ENCODE measurements at regions not wholly inside any gene's neighbourhood (a gene's known extent, or its start where the extent isn't known, plus 50 kb on each side); places are given as distances from the start of the nearest gene placed in this dataset.

DNA sequence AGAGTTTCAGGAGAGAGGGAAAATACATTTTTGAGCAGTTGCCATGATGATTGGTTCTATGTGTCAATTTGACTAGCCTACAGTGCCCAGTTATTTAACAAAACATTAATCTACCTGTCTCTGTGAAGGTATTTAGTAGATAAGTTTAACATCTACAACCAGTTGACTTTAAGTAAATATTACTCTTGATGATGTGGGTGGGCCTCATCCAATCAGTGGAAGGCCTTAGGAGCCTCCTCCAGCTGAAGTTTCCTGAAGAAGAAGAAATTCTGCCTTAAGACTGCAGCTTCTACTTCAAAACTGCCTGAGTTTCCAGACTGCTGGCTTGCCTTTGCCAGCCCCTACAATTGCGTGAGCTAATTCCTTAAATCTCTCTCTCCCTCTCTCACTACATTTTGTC, 93.6 kb downstream of the OXSM start:
- TF ChIP-seq, protein P1, sequence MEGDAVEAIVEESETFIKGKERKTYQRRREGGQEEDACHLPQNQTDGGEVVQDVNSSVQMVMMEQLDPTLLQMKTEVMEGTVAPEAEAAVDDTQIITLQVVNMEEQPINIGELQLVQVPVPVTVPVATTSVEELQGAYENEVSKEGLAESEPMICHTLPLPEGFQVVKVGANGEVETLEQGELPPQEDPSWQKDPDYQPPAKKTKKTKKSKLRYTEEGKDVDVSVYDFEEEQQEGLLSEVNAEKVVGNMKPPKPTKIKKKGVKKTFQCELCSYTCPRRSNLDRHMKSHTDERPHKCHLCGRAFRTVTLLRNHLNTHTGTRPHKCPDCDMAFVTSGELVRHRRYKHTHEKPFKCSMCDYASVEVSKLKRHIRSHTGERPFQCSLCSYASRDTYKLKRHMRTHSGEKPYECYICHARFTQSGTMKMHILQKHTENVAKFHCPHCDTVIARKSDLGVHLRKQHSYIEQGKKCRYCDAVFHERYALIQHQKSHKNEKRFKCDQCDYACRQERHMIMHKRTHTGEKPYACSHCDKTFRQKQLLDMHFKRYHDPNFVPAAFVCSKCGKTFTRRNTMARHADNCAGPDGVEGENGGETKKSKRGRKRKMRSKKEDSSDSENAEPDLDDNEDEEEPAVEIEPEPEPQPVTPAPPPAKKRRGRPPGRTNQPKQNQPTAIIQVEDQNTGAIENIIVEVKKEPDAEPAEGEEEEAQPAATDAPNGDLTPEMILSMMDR (IDR thresholded peaks at IDR 0.05) = no peak
- no peak for TF ChIP-seq POLR2A (IDR thresholded peaks at IDR 0.05)

All from tibial nerve (tissue), 3 donors.